NCI-H2081 treated with DMSO at 0.1 percent for 48 hours (cell line): ENCODE measurements at regions not wholly inside any gene's neighbourhood (a gene's known extent, or its start where the extent isn't known, plus 50 kb on each side); places are given as distances from the start of the nearest gene placed in this dataset.

ENCODE experiments used
- DNase-seq: peaks from one replicate; lab custom pipeline; 2025; lab: John Stamatoyannopoulos, UW

DNA sequence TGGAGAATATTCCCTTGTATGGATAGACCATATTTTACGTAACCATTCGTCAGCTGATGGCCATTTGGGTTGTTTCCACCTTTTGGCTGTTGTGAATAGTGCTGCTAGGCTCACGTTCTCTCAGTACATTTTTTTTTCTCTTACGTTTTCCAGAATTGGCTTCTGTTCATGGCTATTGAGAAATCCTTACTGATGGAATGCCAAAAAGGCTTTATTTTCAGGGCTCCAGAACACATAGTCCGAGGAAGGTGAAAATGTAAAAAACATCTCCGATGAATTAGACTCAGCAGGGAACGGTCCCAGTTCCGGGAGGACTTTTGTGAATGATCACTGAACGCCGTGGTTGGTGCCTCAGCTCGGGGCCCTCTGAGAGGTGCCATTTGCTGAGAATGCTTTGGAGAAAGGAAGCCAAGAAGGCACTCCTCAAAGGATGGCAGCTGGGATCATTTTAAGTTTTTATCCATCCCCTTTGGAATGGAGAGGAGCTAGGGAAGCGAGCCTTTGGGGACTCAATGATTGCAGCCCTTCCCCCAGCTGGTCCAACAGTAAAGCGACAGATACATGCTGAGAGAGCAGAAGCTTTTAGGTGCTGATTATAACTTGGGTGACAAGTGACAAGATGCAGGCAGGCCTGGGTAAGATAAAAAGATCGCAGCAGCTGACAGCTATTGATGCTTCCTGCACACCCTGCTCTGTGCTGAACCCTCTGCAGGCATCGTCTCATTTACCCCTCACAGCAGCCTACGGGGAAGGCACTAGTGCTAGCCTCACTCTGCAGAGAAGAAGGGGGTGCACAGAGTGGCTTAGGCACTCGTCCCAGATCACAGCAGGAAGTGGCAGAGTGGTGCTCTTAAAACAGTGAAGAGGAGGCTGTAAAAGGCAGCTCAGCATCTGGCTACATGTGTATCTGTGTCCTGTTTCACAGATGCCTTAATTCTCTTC lies 133.4 kb upstream of the KCNG1 start:
- peak; percentile 44 for DNase-seq

DNA sequence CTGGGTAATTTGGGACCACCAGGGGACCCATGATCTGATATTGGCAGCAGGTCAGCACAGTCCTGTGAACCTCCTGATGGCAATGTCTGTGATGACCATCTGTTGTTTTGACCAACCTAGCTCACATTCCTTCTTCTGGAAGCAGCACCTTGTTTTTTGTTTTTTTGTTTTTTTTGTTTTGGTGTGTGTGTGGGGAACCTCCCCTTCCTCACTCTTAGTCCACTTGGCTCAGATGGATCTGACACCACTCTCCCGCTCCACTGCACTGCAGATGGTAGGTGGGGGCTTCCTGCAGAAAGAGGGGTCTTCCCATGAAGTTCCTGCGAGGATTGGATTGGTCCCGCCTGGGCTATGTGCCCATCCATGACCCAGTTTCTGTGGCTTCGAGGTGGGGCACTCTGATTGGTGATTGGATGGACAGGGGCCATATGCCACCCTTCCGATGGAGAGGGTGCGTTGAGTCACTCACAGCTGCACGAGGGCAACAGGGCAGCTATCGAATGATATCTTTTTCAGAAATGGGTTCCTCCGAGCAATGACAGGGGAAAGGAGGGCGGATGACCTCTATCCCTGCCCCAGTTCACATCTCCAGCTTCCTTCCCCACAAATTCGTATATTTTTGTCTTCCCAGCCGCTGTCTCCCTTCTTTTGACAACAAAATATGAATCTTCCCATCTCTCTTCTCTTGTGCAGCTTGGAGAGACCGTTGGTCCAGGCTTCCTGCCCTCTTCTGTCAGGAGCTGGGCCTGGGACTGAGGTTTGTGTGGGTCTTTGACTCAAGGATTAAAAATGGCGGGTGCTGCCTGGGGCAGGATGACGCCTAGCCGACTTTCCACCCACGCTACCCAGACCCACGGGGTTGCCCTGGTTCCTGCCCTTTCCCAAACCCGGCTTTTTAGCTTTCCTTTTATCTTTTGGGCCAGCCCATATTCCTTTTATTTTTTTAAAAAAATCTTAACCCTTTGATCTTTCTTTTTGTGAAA lies 132.1 kb upstream of the KCNG1 start:
- DNase-seq = no peak

DNA sequence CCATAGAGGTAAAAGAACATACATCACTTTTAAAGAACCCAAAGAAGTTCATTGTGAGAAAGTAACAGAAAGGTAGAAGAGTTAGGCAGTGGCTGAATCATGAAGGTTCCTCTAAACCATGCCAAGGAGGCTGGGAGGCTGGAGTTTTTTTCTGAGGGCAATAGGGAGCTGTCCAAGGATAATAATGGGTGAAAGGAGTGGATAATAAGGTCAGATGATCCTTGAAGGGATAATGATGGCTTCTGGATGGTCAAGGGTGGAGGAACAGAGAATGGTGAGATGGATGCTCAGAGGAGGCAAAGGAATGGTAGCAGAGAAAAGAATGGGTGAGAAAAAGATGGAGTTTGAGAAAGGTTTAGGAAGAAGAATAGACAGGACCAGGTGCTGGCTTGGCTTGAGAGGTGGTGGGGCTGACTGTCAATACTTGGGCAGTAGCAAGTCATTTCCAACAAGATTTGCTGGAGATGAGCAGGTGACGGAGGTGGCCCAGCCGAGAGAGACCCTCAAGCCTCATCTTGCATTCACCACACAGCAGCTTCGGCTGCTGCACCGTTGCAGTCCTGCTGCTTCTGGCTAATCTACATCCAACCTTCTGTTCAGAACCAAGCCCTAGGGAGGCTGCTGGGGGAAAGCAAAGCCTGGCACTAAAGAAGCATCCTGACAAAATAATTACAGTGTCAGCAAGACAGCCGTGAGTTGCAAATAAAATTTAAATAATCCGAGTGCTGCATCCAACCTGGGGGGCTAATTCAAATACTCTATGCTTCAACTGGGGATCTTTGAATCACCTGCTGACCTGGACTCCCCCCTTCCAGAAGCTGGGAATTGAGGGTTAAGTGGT lies 131.2 kb upstream of the KCNG1 start:
- DNase-seq = no peak

- DNase-seq = no peak
Observed at GRCh38 chr20:51148941-51149340, 126.0 kb upstream of the KCNG1 start.

DNA sequence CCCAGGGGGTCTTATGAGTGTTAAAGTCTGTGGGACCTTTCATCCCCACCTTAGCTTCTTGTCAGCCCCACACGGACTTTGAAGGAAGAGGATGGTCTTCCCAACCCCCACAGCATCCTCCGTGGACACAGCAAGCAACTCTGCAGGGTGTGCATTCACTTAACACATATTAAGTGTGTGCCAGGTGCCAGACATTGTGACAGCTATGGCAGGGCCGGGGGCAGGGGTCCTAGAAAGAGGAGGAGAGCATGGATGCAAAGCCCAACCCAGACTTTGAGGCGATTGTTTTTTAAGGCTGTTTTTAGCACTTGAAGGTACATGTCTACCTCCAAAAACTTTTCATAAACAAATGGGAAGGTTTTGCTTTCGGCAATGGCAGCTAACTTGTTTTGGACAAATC lies 121.6 kb upstream of the KCNG1 start:
- no peak for DNase-seq

DNA sequence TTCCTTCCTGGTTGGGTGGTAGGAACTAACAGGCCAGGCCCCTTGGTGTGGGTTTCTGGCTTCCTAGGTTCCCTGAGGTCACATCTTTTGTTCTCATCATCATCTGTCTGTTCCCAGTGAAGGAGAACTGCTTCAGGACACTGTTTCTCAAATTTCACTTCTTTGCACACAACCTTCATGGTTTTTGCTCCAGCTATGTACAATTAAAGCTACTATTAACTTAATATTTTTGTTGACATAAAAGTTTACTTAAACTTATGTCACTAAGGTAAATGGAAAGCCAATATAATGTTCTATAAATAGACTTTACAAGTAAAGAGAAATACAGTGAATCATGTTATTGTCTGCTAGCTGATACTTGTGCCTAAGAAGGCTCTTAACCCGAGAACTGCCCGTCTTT lies 120.7 kb upstream of the KCNG1 start:
- no peak for DNase-seq

- no peak for DNase-seq
Observed at GRCh38 chr20:51142448-51142847, 119.5 kb upstream of the KCNG1 start.

GRCh38 chr20:51140671-51141070 lies 117.8 kb upstream of the KCNG1 start:
- no peak for DNase-seq

DNA sequence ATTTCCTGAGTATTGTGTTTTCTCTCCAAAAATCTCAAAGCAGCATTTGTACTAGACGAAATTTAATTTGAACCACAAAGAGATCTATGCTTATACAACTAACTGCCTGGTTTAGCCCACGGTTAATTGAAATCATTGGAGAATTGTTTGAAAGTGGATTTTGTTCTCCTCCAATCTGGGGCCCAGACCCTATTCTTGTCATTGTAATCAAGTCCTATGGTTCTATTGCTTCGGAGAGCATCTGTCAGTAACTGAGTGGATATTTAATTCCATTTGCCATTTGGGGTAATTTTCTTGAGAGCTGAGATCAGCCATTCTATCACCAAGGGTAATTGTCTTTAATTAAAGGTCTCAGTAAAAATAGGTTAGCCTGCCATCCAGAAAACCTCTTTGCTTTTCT lies 117.0 kb upstream of the KCNG1 start:
- DNase-seq = peak; percentile 32

- DNase-seq = no peak
Observed at GRCh38 chr20:51138576-51138975, 115.7 kb upstream of the KCNG1 start.

DNA sequence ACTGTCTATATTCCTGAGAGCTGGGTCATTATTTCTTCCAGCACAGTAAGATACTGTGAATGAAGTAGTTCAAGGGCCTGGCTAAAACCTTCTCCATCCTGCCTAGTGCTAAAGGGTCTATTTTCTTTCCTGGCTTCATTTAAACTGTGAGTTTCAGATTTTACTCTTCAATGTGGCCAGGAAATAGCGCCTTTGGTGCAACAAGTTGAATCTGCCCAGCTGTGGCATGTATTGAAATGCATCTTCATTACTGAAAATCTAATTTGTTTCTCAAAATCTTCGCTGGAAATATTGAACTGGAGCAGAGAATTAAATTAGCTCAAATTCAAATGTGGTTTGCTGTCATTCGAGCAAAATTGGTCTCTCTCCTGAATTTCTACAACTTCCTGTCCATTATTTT lies 114.6 kb upstream of the KCNG1 start:
- DNase-seq = no peak

DNA sequence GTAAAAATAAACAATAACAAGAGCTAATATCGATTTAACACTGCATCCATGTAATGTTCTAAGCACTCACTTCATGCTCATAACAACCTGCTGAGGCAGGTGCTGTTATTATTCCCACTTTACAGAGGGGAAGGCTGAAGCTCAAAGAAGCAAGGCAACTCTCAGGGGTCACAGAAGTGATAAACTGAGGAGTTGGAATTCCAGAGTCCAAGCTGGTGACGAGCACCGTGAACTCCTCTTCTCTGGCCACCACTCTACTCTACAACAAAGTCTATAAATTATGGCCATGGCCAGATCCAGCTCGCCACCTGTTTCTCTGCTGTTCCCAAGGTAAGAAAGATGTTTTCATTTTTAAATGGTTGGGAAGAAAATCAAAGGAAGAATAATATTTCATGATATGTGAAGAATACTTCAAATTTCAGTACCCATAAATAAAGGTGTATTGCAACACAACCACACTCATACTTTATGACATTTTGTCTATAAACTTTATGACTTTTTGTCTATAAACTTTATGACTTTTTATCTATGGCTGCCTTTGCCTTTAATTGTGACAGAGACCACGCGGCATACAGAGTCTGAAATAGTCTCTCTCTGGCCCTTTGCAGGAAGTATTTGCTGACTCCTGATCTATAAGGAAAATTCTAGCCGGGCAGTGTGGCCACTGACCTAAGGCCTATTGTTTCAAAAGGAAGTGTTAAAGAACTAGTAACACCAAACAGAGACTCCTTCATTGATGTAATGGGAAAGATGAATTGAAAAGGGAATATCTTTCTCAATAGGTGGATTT lies 113.2 kb upstream of the KCNG1 start:
- no peak for DNase-seq

DNA sequence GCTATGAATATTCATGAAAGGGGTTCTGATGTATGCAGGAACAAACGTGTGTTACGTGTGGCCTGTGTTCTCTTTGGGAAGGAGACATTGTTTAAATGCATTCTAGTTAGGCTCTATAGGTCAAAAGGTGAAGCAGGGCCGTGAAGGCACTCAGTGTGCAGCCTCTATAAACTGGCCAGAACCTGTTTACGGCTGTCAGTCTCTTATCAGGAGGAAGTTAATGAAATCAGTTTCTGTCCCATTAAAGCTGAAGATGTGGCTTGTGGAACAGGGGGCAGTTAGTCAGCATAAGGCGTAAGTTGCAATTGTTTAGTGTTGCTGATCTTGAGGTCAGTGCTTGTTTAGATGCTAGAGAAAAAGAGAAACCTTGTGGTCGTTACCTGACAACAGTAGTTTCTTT lies 111.5 kb upstream of the KCNG1 start:
- DNase-seq = no peak

DNA sequence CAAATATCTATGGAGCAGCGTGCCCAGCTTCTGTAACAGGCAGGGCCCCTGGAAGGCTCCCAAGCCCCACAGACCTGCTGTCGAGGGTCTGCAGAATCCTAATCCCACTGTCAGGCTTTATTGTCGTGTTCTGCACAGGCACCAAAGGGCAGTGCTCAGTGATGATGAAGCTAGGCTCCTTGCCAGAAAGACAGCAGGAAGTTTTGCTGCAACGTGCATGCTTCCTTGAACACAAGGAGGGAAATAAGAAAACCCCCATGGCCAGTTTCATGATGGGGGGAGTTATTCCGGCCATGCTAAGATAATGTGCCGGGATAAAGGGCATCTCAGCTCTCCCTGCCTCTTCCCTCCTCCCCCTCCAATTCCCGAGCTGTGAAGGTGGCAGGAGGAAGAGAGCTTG lies 109.4 kb upstream of the KCNG1 start:
- no peak for DNase-seq

DNA sequence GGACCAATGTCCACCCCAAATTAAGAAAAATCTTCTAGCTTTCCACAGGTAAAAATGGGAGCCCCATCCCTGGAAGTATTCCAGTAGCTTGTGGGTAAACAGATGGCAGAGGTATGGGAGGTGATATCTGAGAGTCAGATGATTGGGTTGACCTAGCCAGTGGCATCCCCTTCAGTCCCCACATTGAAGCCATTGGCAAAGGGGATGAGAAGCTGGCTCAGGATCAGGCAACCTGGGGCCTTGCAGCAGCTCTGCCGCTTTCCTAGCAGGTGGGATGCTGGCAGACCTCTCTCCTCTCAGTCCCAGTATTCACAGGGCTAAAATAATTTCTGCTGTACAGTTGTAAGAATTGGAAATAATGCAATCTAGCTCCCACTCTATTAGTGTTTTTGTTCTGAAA lies 108.9 kb upstream of the KCNG1 start:
- DNase-seq = no peak

DNA sequence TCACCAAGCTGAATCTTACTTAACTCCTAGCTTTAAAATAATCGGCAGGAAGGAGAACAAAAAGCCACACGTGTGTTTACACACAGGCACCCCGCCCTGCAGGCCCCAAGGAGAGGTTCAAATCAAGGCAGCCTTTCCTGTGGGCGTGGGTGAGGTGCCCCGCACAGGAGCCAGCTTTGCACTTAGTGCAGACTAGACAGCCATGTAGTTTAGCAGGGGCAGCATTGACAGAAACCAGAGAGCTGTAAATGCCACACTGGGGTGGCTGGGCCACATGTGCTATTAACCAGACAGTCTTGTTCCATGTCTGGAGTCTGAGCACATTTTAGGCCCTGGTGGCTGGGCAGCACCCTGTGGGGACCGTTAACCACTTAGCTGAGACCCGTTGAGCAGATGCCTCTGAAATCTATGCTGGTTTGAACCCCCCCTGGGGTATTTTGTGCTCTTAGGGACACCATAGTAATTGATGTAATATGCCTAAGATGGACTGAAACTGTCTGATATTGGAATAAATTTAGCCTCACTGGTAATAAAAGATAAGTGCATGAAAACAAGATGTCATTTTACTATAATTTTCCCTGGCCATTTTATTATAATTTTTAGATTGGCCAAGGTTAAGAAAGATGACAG lies 106.4 kb upstream of the KCNG1 start:
- DNase-seq = no peak

GRCh38 chr20:51128198-51128597 lies 105.3 kb upstream of the KCNG1 start:
- DNase-seq = no peak

DNA sequence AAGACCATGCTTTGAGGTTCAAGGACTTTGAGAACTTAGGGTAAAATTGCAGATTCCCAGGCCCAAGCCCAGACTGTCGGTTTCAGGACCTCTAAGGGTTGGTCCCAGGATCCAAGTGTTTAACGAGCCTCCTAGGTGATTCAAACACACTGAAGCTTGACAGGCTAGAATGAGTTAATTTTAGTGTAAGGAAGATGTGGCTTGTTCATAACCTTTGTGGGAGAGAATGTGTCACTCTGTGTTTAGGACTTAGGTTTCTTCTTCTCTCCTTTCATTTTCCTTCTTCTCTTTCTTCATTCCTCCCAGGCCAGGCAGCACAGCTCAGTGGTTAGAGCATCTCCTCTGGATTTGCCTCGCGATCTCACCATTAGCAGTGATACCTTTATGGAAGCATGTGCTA lies 104.8 kb upstream of the KCNG1 start:
- DNase-seq = no peak

- DNase-seq = no peak
Observed at GRCh38 chr20:51126337-51126736, 103.4 kb upstream of the KCNG1 start.

DNA sequence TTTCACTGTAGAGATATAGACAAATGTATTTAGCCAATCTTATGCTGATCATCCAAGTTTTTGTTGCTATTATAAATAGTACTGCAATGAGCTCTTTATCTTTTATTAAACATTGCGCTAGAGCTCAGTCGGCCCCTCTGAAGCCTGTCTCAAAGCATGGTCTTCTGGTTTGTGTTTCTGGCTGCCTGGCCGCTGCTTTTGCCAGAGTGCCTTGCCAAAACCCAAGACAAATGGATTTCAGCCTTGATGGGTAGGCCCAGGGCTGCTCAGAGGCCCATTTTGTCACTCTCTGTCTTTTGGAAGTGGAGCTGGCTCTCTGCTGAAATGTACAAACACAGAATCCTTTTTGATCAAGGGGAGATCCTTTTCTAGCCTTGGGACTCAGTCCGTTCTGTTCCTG lies 102.9 kb upstream of the KCNG1 start:
- no peak for DNase-seq

DNA sequence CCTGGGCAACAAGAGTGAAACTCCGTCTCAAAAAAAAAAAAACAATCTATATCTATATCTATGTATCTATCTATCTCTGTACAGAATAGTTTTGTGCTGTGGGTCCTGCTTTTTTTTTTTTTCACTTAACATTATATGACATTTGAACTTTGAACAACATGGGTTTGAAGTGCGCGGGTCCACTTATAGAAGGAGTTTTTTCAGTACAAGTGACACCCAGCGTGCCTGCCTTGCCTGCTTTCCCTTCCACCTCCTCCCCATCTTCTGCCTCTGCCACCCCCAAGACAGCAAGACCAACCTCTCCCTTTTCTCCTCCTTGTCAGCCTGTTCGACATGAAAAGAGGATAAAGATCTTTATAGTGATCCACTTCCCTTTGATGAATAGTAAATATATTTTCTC lies 102.2 kb upstream of the KCNG1 start:
- DNase-seq = no peak
